K562 (cell line): ENCODE measurements at regions not wholly inside any gene's neighbourhood (a gene's known extent, or its start where the extent isn't known, plus 50 kb on each side); places are given as distances from the start of the nearest gene placed in this dataset.
A peak's percentile ranks its signal among the peaks of the same experiment; 100 is the strongest.

Source experiments
- ARNT ChIP-seq, 2 experiments: fragments of 450-650 bp; IDR thresholded peaks; 2 replicates each; pipeline ENCODE4 v1.6.1; 2016; ENCODE audit warnings: mild to moderate bottlenecking in 1 of 2
- ETV1 ChIP-seq: fragments of 450-650 bp; conservative IDR thresholded peaks from 2 replicates; pipeline ENCODE4 v1.6.1; 2016; ENCODE audit warnings: missing genetic modification characterization, control low read depth, low read depth, missing compliant biosample characterization
- FOS ChIP-seq: IDR thresholded peaks from 3 replicates; pipeline ENCODE4 v1.6.1; 2011; ENCODE audit not compliant: insufficient read length; ENCODE audit errors: extremely low read depth
- FOSL1 ChIP-seq: fragments of 200-800 bp; sonication (Bioruptor generic); conservative IDR thresholded peaks from 2 replicates; pipeline ENCODE4 v1.6.1; 2016; ENCODE audit warnings: missing genetic modification characterization, missing compliant biosample characterization
- GTF2E2 ChIP-seq: fragments of 200-800 bp; sonication (Bioruptor generic); IDR thresholded peaks from 2 replicates; pipeline ENCODE4 v1.6.1; 2016; ENCODE audit warnings: missing genetic modification characterization, missing compliant biosample characterization
- IRF2 ChIP-seq: sonication (generic); formaldehyde crosslinking; IDR thresholded peaks from 2 replicates; pipeline ENCODE4 v1.8.1; 2022; ENCODE audit warnings: mild to moderate bottlenecking, missing genetic modification reagents
- JUNB ChIP-seq: fragments of 450-650 bp; formaldehyde crosslinking; conservative IDR thresholded peaks from 2 replicates; pipeline ENCODE4 v1.4.0; 2020; ENCODE audit warnings: mild to moderate bottlenecking
- MCM2 ChIP-seq: fragments of 450-650 bp; IDR thresholded peaks from 2 replicates; pipeline ENCODE4 v1.6.1; 2017; ENCODE audit warnings: low read depth, mild to moderate bottlenecking
- PHB2 ChIP-seq: fragments of 450-650 bp; IDR thresholded peaks from 2 replicates; pipeline ENCODE4 v1.6.1; 2017; ENCODE audit warnings: low read depth
- PTBP1 ChIP-seq: fragments of 200-400 bp; formaldehyde crosslinking; IDR thresholded peaks from 2 replicates; pipeline ENCODE4 v1.6.1; 2017; ENCODE audit warnings: low read depth, low read length
- RBM34 ChIP-seq: fragments of 200-400 bp; formaldehyde crosslinking; IDR thresholded peaks from 2 replicates; pipeline ENCODE4 v1.6.1; 2018; ENCODE audit warnings: low read length, borderline replicate concordance; ENCODE audit not compliant: insufficient read depth
- SIN3B ChIP-seq: fragments of 450-650 bp; IDR thresholded peaks from 2 replicates; pipeline ENCODE4 v1.6.1; 2017; ENCODE audit warnings: low read depth, mild to moderate bottlenecking, moderate library complexity
- TAL1 ChIP-seq: fragments of 450-650 bp; IDR thresholded peaks from 2 replicates; pipeline ENCODE4 v1.6.1; 2016; ENCODE audit warnings: mild to moderate bottlenecking
- XRCC4 ChIP-seq: IDR thresholded peaks from one replicate; pipeline ENCODE4 v1.6.1; 2011; ENCODE audit not compliant: insufficient read depth, insufficient read length; ENCODE audit errors: extremely low read depth
- ZNF175 ChIP-seq: fragments of 200-800 bp; sonication (Bioruptor generic); IDR thresholded peaks from 2 replicates; pipeline ENCODE4 v1.6.1; 2016; ENCODE audit warnings: low read depth, mild to moderate bottlenecking, missing genetic modification characterization, missing compliant biosample characterization
- TF ChIP-seq, protein P1 (sequence below): fragments of 200-800 bp; sonication (Bioruptor generic); IDR thresholded peaks from 2 replicates; pipeline ENCODE4 v1.6.1; 2017; ENCODE audit warnings: missing genetic modification characterization, missing compliant biosample characterization
- TF ChIP-seq, protein P2 (sequence below), 2 experiments: IDR thresholded peaks in 1 of 2; conservative IDR thresholded peaks in 1 of 2; 2 replicates each; pipeline ENCODE4 v1.6.1; 2016; ENCODE audit warnings: low read depth in 2 of 2, mild to moderate bottlenecking in 1 of 2, missing compliant biosample characterization in 1 of 2, missing genetic modification characterization in 1 of 2, moderate library complexity in 1 of 2
- TF ChIP-seq, protein P3 (sequence below): fragments of 450-650 bp; IDR thresholded peaks from 2 replicates; pipeline ENCODE4 v1.6.1; 2016; ENCODE audit warnings: low read depth, mild to moderate bottlenecking, moderate library complexity
- TF ChIP-seq, protein P4 (sequence below): sonication (generic); formaldehyde crosslinking; IDR thresholded peaks from 2 replicates; pipeline ENCODE4 v1.8.1; 2022; ENCODE audit warnings: missing genetic modification reagents
- TF ChIP-seq, protein P5 (sequence below): IDR thresholded peaks from 2 replicates; pipeline ENCODE4 v1.6.1; 2016; ENCODE audit warnings: missing genetic modification characterization, missing compliant biosample characterization

DNA sequence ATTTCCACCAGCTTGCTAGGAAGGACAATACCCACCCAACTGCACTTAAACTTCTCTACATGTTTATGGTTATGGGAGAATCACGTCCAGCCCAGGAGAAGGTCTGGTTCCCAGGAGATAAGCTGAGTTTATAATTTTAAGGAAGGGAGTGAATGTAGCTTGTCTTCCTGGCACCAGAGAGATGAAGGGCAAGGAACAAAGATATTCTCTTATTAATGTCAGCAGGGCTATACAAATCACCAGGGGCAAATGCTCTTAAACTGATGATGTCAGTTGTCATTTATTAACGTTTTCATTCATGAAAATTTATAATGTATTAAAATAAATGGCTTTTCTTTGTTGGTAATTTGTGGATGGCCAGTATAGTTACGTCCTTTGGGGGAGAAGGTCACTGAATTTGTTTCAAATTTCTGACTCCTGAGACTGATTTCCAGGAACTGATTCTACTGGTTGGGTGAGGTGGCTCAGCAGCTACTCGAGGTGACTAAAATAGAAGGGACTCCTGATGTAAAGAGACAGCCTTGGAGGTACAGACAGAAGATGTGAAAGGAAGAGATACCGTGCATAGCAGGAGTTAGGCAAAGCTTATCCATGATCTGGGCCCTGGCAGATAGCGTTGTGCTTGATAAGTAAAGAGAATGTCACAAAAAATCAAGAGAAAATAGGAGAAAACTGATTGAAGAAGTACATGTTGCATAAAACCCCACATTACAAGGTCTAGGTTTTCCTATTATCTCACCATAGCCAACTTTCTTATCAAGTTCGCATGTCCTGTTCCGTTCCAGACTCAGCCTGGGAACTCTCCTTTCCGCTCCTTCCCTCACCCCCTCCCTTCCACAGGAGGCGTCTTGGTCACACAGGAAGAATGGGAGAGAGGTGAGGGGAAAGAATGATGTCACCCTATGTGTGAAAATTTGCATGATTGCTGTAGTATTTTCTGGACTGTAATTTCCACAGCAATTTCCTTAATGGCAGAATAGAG lies 367.1 kb upstream of the FAR2 start (continued):
- TF ChIP-seq, protein P1, sequence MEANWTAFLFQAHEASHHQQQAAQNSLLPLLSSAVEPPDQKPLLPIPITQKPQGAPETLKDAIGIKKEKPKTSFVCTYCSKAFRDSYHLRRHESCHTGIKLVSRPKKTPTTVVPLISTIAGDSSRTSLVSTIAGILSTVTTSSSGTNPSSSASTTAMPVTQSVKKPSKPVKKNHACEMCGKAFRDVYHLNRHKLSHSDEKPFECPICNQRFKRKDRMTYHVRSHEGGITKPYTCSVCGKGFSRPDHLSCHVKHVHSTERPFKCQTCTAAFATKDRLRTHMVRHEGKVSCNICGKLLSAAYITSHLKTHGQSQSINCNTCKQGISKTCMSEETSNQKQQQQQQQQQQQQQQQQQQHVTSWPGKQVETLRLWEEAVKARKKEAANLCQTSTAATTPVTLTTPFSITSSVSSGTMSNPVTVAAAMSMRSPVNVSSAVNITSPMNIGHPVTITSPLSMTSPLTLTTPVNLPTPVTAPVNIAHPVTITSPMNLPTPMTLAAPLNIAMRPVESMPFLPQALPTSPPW (CRISPR knock-in tag): 0 out of 2 replicates have a peak, but pooled peaks have one; percentile 17
- TF ChIP-seq FOS (no peak), SIN3B (no peak), ARNT (IDR thresholded peaks at IDR 0.05) (no peak), FOSL1 (tag) (peak; percentile 51), PHB2 (no peak), RBM34 (no peak), PTBP1 (no peak), JUNB (CRISPR knock-in tag) (no peak), XRCC4 (no peak), IRF2 (CRISPR knock-in tag) (no peak), TAL1 (no peak), ZNF175 (CRISPR knock-in tag) (no peak), ETV1 (tag) (peak; percentile 48; the same call in 1 of the 2 replicates), GTF2E2 (tag) (no peak), MCM2 (no peak)
- TF ChIP-seq, protein P2, sequence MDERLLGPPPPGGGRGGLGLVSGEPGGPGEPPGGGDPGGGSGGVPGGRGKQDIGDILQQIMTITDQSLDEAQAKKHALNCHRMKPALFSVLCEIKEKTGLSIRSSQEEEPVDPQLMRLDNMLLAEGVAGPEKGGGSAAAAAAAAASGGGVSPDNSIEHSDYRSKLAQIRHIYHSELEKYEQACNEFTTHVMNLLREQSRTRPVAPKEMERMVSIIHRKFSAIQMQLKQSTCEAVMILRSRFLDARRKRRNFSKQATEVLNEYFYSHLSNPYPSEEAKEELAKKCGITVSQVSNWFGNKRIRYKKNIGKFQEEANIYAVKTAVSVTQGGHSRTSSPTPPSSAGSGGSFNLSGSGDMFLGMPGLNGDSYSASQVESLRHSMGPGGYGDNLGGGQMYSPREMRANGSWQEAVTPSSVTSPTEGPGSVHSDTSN (CRISPR knock-in tag; IDR thresholded peaks at IDR 0.05; ENCODE audit: low read depth): no peak
- TF ChIP-seq, protein P2 (tag; conservative IDR thresholded peaks at IDR 0.05; ENCODE audit: low read depth): no peak
- TF ChIP-seq, protein P3, sequence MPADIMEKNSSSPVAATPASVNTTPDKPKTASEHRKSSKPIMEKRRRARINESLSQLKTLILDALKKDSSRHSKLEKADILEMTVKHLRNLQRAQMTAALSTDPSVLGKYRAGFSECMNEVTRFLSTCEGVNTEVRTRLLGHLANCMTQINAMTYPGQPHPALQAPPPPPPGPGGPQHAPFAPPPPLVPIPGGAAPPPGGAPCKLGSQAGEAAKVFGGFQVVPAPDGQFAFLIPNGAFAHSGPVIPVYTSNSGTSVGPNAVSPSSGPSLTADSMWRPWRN: no peak
- TF ChIP-seq, protein P4, sequence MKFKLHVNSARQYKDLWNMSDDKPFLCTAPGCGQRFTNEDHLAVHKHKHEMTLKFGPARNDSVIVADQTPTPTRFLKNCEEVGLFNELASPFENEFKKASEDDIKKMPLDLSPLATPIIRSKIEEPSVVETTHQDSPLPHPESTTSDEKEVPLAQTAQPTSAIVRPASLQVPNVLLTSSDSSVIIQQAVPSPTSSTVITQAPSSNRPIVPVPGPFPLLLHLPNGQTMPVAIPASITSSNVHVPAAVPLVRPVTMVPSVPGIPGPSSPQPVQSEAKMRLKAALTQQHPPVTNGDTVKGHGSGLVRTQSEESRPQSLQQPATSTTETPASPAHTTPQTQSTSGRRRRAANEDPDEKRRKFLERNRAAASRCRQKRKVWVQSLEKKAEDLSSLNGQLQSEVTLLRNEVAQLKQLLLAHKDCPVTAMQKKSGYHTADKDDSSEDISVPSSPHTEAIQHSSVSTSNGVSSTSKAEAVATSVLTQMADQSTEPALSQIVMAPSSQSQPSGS: no peak
- TF ChIP-seq, protein P5, sequence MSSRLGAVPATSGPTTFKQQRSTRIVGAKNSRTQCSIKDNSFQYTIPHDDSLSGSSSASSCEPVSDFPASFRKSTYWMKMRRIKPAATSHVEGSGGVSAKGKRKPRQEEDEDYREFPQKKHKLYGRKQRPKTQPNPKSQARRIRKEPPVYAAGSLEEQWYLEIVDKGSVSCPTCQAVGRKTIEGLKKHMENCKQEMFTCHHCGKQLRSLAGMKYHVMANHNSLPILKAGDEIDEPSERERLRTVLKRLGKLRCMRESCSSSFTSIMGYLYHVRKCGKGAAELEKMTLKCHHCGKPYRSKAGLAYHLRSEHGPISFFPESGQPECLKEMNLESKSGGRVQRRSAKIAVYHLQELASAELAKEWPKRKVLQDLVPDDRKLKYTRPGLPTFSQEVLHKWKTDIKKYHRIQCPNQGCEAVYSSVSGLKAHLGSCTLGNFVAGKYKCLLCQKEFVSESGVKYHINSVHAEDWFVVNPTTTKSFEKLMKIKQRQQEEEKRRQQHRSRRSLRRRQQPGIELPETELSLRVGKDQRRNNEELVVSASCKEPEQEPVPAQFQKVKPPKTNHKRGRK: no peak
